SK-N-MC (cell line): ENCODE measurements at regions not wholly inside any gene's neighbourhood (a gene's known extent, or its start where the extent isn't known, plus 50 kb on each side); places are given as distances from the start of the nearest gene placed in this dataset.
"Not testable (repeated sequence)": the region's sequence is repeated elsewhere in the genome, so short reads cannot be mapped to it uniquely, and the experiment has no call there.

ENCODE experiments used
- DNase-seq: peaks from one replicate; pipeline ENCODE4 v3.0.0-alpha.2; 2011; ENCODE audit warnings: low read depth, low spot score
- H3K27ac ChIP-seq: fragments of 200-600 bp; sonication (generic); 2 replicates; pipeline ENCODE4 v1.5.1; 2016; ENCODE audit warnings: mixed run types
- H3K36me3 ChIP-seq: fragments of 200-600 bp; sonication (generic); 2 replicates; pipeline ENCODE4 v1.6.1; 2017; ENCODE audit warnings: antibody characterized with exemption, low read length, mixed read lengths; ENCODE audit not compliant: insufficient read depth
- H3K4me3 ChIP-seq: fragments of 200-600 bp; sonication (generic); 2 replicates; pipeline ENCODE4 v1.5.1; 2016
- H3K9ac ChIP-seq: fragments of 200-600 bp; sonication (generic); 2 replicates; pipeline ENCODE4 v1.8.0; 2017; ENCODE audit warnings: mixed run types, mixed read lengths; ENCODE audit not compliant: insufficient read length
- H3K9me3 ChIP-seq: fragments of 200-600 bp; sonication (generic); 2 replicates; pipeline ENCODE4 v1.6.1; 2017; ENCODE audit warnings: low read depth, mild to moderate bottlenecking, antibody characterized with exemption, low read length, moderate library complexity, mixed read lengths
- EZH2 ChIP-seq: fragments of 200-600 bp; sonication (generic); IDR thresholded peaks from one replicate; pipeline ENCODE4 v1.6.1; 2017; ENCODE audit warnings: antibody characterized with exemption
- FOXP2 ChIP-seq: optimal IDR thresholded peaks from 2 replicates; pipeline ENCODE3; 2011; ENCODE audit warnings: mild to moderate bottlenecking, moderate library complexity; ENCODE audit not compliant: insufficient read depth; ENCODE audit errors: extremely low read length, control extremely low read depth
- POLR2AphosphoS5 ChIP-seq: IDR thresholded peaks from 2 replicates; pipeline ENCODE4 v1.6.1; 2012; ENCODE audit warnings: mild to moderate bottlenecking, low read depth, low read length, borderline replicate concordance

DNA sequence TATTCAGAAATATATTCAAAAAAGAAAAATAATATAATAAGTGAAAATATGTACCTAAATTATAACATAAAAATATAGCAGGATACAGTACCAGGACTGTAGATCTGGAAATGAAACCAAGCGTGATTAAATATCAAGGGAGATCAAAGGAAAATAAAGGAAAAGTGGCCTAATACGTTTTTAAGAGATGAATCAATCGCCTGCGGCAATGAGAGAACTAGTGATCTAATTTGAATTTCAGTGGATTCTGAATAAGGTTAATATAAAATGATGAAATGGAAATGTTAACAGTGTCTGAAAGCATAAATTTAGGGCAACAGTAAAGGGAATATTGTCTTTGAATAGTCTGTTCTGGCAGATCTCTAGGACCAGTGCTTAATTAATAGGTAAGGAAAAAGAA lies 1761.9 kb upstream of the ACO1 start:
- Histone ChIP-seq H3K9ac (no peak overlapping the region), H3K36me3 (no peaks in the 10 kb centered on the region), H3K9me3 (no peaks in the 10 kb centered on the region), H3K27ac (no peak overlapping the region), H3K4me3 (no peak overlapping the region)
- TF ChIP-seq POLR2AphosphoS5, result no peak
- DNase-seq, result no peak

- no peak overlapping the region for H3K4me3 ChIP-seq
- H3K9ac ChIP-seq, result no peak overlapping the region
- no peak for DNase-seq
- no peaks in the 10 kb centered on the region for H3K36me3 ChIP-seq
- TF ChIP-seq POLR2AphosphoS5 (no peak), EZH2 (no peak), FOXP2 (no peak)
- H3K9me3 ChIP-seq, result no peaks in the 10 kb centered on the region
- no peak overlapping the region for H3K27ac ChIP-seq
These were observed 1755.4 kb upstream of the ACO1 start for GRCh38 chr9:30628915-30629567.

DNA sequence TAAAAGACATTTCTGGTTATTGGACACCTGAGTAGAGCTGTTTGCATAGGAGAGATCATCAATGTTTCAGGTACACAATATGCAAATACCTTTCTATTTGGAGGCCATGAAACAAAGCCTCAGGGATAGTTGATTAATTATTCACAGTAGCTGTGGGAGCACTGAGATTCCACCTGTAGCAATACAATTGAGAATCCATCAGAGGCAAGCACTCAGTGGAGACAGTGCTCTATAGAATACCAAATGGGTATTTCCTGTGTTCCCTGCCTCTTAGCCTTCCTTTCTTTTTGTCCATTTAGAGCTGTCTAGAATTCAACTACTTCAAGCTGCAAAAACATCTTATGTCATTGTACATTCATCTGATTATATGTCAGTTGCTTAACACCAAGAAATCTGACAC lies 1754.0 kb upstream of the ACO1 start:
- Histone ChIP-seq H3K4me3 (no peak overlapping the region), H3K9ac (no peak overlapping the region), H3K27ac (no peak overlapping the region), H3K9me3 (no peaks in the 10 kb centered on the region), H3K36me3 (no peaks in the 10 kb centered on the region)
- DNase-seq, result no peak
- TF ChIP-seq POLR2AphosphoS5 (no peak), EZH2 (no peak), FOXP2 (no peak)

GRCh38 chr9:30646639-30647038 lies 1737.8 kb upstream of the ACO1 start:
- not testable (repeated sequence) for H3K27ac ChIP-seq, DNase-seq, H3K36me3 ChIP-seq, H3K9me3 ChIP-seq, H3K4me3 ChIP-seq, H3K9ac ChIP-seq

- no peak for DNase-seq
- no peak overlapping the region for H3K4me3 ChIP-seq
- TF ChIP-seq POLR2AphosphoS5, result no peak
- TF ChIP-seq EZH2, result no peak
- TF ChIP-seq FOXP2, result no peak
- no peak overlapping the region for H3K27ac ChIP-seq
- H3K9ac ChIP-seq, result no peak overlapping the region
- H3K36me3 ChIP-seq, result no peaks in the 10 kb centered on the region
- H3K9me3 ChIP-seq, result no peaks in the 10 kb centered on the region
These were observed 1722.5 kb upstream of the ACO1 start for GRCh38 chr9:30661925-30662324.

- no peak for DNase-seq
- TF ChIP-seq EZH2 (no peak), POLR2AphosphoS5 (no peak), FOXP2 (no peak)
These were observed 1713.5 kb upstream of the ACO1 start for GRCh38 chr9:30670805-30671562.

GRCh38 chr9:30673132-30673531 lies 1711.3 kb upstream of the ACO1 start:
- Histone ChIP-seq H3K36me3 (no peaks in the 10 kb centered on the region), H3K9me3 (no peaks in the 10 kb centered on the region), H3K27ac (no peak overlapping the region), H3K4me3 (no peak overlapping the region), H3K9ac (no peak overlapping the region)
- no peak for DNase-seq
- no peak for TF ChIP-seq EZH2
- no peak for TF ChIP-seq FOXP2
- TF ChIP-seq POLR2AphosphoS5, result no peak

More at GRCh38 chr9:30670805-30671562, 1713.5 kb upstream of the ACO1 start:
- no peak overlapping the region for H3K4me3 ChIP-seq
- H3K36me3 ChIP-seq, result no peaks in the 10 kb centered on the region
- H3K9ac ChIP-seq, result no peak overlapping the region
- no peaks in the 10 kb centered on the region for H3K9me3 ChIP-seq
- H3K27ac ChIP-seq, result no peak overlapping the region

GRCh38 chr9:30676651-30677050 lies 1707.8 kb upstream of the ACO1 start:
- no peak overlapping the region for H3K27ac ChIP-seq
- no peak overlapping the region for H3K4me3 ChIP-seq
- no peaks in the 10 kb centered on the region for H3K9me3 ChIP-seq
- no peaks in the 10 kb centered on the region for H3K36me3 ChIP-seq
- DNase-seq, result no peak
- no peak for TF ChIP-seq POLR2AphosphoS5
- TF ChIP-seq EZH2, result no peak
- TF ChIP-seq FOXP2, result no peak
- no peak overlapping the region for H3K9ac ChIP-seq

DNA sequence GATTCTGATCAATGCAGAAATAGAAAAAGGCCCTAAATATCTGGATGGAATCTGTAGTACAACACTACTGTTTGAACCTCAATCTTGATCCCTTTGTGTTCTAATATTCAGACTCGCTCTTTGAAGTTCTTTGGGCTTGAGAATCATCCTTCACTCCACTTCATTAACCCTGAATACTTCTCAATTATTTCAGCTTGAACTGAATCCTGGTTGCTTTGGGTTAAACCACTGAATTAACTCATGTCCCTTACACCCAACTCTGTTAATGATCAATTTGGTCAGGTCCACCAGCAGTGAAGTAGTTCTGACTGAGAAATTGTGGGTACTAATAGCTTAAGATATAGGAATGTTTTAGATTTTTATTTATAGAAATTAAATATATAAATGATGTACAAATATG lies 1707.2 kb upstream of the ACO1 start:
- Histone ChIP-seq H3K27ac (no peak overlapping the region), H3K4me3 (no peak overlapping the region), H3K36me3 (no peaks in the 10 kb centered on the region), H3K9ac (no peak overlapping the region), H3K9me3 (no peaks in the 10 kb centered on the region)
- TF ChIP-seq FOXP2, result no peak
- no peak for TF ChIP-seq POLR2AphosphoS5
- TF ChIP-seq EZH2, result no peak
- DNase-seq, result no peak
